A172 (cell line): ENCODE measurements at regions not wholly inside any gene's neighbourhood (a gene's known extent, or its start where the extent isn't known, plus 50 kb on each side); places are given as distances from the start of the nearest gene placed in this dataset.

Experiments used
- DNase-seq: peaks from one replicate; pipeline ENCODE4 v3.0.0-alpha.2; 2015; ENCODE audit warnings: low spot score

DNA sequence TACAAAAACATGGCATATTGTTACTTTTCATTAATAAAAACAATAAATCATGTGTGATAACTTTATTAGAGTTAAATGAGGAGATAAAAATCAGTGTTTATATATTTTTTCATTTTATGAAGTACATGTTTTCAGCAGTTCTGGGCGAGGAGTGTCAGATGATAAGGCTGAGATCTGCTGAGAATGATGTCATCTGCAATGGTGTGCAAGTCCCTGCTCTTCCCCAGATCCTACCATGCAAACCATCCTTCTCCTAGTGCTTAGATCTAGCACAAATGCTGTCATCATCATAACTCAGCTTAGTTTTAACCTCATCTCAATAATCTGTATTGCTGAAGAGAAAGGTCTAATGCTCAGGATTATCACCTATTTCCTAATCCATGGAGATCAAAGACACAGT, 214.4 kb upstream of the DAB1 start:
- no peak for DNase-seq

DNA sequence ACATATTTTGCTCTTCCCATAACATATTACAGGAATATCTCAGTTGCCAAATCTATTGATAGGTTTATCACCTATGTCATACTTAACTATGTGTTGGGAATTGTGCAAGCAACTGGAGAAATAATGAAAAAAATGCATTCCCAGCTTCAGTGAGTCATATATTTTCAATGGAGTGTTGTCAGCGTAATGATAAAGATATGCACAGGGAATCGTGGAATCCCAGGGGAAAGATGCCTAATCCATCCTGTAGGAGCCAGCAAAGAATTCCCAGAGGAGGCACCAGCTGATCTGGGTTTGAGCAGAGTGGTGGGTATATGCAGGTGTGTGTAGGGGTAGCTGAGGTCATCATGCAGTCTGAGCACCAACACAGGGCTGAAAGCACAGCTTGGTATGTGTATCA, 213.3 kb upstream of the DAB1 start:
- DNase-seq = peak; percentile 8

DNA sequence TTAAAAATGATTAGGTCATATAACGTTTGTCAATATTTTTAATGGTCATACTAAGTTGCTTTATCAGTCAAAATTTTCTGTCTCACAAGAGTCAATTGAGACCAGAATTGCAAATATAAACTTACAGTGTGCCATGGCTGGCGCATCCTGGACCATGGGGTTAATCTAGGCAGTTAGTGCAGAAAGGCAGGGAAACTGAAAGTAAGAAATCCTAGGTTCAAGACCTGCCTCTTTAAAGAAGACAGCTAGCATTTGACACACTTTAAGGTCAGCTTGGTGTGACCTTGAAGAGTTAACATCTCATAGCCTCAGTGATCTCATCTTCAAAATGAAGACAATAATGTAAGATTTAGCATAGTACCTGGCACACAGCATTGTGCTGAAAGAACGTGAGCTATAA, 210.0 kb upstream of the DAB1 start:
- DNase-seq = no peak

DNA sequence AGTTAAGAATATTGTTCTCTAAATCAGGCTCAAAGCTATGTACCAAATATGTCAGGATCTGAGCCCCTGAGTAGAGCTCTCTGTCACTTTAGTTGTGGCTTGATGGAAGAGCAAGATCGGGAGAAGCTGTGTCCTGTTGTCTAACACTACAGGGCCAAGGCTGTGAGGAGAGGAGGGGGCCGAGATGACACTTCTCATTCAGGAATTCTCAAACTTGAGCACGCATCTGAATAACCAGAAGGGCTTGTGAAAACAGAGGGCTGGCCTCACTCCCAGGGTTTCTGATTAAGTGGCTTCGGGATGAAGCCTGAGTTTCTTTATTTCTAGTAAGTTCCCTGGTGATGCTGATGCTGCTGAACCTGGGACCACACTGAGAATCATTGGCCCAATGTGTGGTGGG, 209.2 kb upstream of the DAB1 start:
- no peak for DNase-seq

DNA sequence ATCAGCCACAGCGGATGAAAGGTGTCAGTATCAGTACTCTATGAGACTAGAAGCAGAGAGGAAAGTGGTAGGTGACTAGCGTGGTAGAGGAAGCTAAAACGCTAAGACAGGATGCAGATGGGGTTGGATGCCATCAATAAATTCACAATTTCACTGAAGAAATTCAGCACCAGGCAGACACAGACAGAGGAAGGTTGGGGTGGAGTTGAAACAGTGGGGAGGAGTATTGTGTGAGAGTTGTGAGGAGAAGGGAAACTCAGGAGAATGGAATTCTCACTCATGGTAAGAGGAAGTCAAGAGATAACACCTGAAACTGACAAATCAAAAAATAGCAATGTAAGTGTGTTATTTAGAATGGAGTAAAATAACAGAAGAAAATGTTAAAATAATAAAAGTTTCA, 208.5 kb upstream of the DAB1 start:
- DNase-seq = peak; percentile 2

DNA sequence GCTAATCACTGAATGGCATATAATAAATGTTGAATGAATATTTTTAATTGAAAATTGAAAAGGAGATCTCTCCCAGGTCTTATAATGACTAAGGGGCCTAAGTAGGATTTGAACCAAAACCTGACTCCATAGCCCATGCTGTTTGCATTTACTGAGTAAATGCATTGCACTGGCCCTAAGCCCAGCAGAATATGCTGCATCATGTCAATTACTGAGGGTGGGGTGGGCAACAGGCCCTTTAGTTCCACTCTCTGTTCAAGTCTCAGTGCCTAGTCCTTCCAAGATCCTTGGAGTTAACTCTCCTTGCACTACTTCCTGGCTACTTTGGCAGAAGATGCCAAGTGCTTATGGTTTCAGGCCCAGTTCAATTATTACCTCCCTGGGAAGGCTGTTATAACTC, 203.8 kb upstream of the DAB1 start:
- no peak for DNase-seq

DNA sequence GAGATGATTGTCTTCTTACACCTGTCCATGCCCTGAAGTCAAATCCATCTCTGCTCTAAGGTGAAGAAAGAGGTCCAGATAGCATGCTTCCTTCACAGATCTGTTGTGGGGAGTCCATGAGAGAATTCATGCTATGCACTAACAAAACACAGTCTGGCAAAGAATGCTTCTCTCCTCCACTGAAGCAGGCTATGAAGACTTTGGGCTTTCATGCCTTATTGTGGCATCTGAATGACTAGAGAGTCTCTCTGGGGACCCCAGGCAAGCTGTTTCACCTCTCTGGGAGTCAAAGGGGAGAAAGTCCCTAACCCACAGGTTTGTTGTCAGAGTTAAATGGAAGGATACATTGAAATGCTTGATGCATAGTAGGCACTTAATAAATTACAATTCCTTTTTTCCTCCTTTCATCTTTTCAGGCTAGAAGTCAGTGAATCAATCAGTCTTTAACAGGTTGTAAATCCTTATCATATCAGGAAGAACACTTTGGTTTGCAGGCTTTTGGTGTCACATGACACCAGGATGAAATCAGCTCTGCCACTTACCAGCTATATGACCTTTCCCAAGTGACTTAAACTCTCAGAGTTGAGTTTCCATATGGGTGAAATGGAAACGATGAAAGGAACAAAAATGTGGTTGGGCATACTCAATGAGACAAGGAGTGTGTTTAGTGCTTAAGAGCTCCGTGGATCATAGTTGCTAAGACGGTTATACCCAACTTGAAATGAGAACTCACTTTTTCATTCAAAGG, 200.1 kb upstream of the DAB1 start:
- DNase-seq = no peak

DNA sequence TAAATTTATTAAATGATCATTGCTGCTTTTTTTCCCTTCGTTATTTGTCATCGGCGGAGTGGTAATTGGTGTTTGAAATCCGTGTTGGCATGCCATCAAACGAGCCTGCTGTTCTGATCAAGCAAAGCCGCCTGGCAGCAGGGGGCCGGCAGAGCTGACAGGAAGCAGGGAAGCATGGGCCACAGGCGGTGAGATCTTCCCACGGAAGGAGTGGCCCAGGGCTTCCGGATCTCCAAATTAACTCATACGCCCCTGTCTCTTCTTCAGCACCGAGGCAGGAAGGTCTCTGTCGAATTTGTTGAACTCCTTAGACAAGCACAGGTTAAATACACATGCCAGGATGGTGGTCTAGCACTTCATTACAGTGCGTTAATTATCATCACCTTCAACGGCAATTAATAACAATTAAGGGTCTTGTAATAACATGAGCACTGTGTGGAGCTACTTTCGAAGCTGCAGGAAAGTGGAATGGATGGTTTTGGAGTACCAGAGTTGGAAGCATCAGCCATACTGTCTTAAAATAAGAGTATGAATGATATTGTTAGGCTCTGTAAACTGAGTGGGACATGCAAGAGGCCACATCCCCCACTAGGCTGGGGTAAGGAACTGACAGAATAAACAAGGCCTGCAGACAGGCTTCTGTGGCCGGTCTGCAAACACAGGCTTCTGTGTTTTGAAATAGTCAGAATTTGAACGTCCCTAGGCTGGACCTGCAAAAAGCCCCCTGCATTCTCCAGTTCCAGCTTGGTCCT, 199.4 kb upstream of the DAB1 start:
- peak; percentile 25 for DNase-seq

DNA sequence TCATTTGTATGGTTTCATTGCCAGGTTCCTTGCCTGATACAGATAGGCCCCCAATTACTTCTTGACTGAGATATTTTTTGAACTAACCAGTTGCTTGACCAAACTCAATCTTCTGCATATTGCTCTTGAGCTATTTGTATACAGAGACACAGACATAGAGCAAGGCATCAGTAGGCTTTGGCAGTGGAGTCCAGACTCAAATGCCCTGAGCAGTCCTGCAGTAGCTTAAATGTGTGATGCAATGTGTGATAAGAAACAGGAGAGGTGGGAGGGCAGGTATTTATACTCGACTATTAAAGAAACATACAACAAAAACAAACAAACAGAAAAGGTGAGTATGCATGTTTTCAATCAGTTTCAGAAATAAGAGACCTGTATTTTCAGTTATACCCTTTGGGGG, 197.9 kb upstream of the DAB1 start:
- DNase-seq = no peak

DNA sequence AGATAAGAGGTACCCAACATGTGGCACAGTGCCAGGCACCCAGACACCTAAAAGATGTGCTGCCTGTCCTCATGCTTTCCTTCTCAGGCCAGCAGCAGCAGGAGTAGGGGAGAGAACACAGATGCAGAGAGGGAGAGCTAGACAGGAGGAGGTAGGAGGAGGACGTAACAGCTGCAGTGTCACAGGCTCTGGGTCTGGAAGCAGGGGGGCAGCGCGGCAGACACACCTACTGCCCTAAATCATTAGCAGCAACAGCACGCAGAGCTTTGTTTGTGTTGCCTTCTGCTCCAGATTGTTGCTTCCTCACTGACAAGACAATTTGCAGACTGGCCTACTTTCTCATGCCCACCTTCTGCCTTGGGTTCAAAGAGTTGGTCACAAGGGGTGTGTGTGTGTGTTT, 196.7 kb upstream of the DAB1 start:
- DNase-seq = no peak

DNA sequence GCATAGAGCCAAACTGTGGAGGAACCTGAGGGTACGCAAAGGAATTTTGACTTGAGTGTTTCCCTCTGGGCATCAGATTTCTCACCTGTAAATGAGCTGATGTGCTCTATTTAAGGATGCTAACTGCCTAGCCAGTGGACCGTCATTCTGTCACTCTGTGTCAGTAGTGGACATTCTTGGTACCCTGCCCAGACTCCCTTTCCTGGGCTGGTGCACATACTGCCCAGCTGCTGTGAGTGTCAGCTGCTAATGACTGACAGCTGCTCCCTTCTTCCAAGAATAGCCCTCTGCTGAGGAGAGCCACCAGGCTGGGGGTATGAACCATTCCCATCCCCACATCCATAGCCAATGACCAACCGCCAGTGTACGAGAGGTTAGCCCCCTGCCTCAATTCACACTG, 193.1 kb upstream of the DAB1 start:
- no peak for DNase-seq

DNA sequence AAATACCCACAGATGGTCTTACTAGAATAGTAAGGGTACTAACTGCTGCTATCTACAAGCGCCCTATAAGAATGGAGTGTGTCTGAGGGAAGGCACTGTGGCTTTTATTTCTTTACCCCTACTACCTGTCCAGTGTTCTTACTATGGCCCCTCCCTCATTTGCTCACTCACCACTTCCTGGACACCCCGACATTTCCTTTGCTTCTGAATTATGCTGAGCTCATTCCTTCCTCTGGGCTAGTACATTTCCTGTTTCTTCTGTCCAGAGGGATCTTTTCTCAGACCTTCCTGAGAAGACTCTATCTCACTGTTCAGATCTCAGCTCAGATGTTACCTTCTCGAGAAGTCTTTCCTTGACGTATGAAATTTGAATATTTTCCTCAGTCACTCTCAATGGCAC, 192.1 kb upstream of the DAB1 start:
- DNase-seq = no peak

DNA sequence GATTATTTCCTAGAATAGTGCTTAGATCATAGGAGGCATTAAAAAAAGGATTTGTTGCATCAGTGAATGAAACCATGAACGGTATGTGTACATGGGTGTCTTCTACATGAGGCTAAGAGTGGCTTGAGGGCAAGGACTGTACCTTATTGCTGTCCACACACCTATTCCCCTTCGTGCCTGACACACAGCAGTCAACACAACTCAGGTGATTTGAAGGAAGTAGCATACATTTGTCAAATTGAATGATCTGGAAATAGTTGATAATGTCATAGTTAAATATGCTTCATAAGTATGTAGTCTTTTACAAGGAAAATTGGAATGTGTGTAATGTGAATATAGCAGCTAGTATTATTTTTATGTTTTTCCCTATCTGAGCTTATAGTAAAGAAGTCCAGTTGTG, 189.0 kb upstream of the DAB1 start:
- no peak for DNase-seq

DNA sequence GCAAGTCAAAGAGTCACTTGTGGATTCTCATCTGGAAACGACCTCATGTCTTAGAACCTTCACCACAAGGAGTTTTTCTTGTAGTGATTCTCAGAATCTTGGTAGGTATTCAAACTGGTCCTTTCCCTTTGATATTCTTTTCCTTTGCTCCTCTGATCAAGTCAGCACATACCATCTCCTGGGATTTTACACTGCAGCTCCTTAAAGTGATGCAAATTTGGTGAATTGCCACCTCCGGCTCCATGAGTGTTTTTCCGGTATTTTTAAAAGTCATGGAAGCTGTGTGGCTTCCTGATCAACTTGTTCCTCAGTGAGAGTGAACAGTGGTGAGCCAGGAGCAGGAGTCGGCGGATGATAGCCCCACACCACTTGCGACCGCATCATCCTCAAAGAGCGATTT, 182.1 kb upstream of the DAB1 start:
- no peak for DNase-seq

DNA sequence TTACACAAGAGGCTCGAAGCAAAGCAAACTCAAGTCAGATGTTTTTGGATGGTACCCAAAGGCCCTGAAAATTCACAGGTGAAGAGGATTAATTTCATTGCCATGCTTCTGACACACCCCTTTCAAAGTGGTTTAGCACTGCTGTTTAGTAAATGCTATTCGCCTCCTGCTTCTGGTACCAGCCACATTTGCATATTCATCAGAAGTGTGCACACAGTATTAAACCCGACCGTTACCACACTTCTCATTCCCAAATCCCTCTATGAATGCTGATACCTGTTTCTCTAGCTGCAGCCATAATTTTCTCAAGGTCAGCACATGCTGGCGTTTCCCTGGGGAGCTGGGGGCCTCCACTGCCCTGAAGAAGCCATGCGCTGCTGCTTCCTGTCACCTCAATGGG, 179.8 kb upstream of the DAB1 start:
- DNase-seq = no peak

DNA sequence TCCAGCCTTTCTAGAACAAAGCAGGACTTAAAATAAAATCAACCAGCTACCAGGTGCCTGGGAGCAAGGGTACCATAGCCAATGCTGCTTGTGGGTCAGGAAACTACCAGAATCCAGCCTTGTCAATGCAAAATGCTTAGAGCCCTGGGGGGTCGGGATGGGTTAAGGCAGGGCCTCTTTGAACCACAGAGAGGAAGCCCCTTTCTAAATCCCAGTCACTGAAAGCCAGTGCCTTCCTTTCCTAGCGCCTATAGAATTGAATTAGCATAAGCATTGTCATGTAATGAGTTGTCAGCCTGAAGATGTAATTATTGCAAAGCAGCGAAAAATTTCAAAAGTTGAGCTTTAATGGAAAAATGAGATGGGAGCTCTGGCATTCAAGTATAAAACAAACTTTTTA, 176.6 kb upstream of the DAB1 start:
- no peak for DNase-seq

DNA sequence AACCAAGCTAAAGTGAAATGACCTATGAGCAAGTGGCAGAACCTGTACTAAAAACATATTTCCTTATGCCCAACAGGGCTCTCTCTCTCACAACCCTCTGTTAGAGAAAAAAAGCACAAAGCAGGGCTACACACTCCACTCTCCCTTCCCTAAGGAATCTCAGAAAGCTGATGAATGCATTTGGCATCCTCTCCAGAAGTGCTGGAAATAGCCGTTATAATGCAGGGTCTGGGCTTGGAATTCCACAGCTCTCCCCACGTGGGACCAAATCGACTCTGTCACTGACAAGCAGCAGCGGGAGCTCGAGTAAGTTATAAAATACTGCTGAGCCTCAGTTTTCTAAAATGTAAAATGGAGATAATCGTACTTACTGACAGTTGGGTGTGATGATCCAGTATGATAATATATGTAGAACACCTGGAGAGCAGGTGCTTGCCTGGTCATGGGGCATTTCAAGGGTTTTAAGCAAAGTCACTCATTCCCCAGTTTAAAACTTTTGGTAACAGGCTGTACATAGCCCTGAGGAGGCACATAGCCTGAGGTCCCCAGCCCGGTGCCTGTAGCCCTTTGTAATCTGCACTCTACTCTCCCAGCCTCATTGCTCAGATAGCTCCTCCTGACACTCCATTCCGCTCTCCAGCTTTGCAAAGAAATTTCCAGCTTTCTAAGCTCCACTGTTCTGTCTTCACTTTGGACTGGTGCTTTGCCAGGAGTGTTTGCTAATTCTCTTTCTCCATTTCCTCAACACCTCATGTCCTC, 175.6 kb upstream of the DAB1 start:
- no peak for DNase-seq

DNA sequence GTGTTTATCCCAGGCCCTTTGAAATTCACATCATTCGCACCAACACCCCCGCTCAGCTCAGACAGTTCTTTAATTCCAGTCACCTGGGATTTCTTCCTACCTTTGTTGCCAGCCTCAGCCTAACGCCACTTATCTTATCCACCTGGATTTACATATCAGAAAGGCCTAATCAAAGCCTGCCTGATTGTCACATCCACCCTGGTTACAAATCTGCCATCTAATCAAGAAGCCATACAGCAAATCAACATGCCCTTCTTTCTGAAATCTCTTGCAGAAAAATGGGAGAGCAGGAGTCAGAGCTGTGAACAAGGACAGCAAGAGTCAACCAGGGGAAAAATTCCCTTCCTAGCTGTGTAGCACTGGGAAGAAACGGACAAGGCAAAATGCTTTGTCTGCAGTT, 173.2 kb upstream of the DAB1 start:
- DNase-seq = no peak

DNA sequence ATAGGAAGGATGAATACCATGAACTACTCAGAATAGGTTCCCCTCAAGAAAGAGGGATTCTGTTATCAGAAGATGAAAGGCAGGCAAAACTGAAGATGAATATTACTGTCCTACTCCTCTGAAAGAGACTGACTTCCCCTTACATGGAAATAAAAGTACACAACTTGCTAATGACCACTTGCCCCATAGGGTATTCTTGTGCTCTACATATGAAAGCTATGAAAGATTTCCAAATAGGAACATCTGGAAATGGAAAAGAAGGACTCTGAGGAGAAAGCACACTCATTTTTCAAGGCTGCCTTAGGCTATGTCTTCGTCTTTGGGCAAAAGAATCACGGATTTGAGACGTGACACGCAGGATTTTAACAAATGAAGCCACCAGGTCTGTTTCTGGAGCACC, 170.1 kb upstream of the DAB1 start:
- DNase-seq = no peak

DNA sequence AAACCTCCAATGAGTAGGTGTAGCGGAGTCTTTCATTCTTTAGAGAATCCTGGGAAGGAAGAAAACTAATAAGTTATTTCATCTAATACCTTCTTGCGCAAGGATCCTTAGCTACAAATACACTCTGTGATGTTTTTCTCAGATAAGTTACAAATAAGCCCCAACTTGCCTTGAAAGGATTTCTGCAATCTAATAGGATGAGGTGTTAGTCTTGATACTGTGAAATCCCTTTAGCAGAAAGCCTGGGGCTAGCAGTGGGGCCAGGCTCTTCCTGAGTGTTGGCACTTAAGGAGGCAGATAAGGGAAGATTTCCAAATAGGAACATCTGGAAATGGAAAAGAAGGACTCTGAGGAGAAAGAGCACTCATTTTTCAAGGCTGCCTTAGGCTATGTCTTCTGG, 168.0 kb upstream of the DAB1 start:
- DNase-seq = no peak

DNA sequence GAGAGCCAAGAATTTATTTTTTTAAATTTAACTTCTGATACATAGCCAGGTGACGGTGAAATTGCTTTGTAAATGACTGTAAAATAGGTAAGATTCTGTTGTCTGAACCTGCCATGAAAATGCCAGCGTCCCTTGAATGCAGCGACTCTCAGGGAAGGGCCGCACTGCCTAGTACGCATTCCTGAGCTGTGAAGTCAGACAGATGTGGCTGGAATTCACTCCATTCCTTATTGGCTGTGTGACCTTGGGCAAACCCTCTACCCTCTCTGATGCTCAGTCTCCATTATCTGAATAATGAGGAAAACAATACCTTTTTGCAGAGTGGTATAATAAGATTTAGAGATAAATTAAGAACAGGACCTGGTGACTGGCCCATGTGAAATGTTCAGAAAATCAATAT, 167.1 kb upstream of the DAB1 start:
- DNase-seq = no peak

DNA sequence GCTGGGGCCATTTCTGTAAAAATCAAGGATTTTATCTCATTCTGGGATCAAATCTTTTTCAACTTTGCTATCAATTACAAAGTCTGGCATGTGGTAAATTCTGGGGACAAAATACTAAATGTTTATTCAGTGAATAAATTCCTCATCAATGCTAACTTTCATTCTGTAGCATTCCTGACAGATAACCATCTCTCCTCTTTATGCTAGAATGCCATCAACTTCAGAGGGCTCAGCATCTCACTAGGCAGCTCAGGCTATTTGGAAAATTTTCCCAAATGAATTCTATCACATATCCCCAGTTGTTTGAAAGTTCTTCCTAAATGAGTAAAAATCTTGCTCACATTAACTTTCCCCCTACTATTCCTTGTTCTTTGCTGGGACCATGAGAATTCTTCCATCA, 163.0 kb upstream of the DAB1 start:
- no peak for DNase-seq

DNA sequence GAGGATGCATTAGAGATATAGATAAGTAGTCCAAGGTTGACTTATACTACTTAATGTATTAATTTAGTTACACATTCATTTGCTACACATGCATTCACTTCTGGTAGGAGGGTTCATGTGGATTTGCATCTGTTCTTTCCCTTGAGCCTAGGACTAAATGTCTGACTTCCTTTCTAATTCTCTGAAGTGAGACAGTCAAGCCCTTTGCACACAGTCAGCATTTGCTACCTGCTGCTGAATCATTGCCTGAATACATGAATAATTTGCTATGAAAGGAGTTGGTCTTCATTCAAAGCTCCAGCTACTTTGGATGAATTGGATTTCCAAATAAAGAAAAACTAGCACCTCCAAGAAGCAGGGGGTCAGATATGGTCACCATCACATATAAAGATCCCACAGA, 154.8 kb upstream of the DAB1 start:
- no peak for DNase-seq
